Adrenal gland (tissue), 5 donors: ENCODE measurements at regions not wholly inside any gene's neighbourhood (a gene's known extent, or its start where the extent isn't known, plus 50 kb on each side); places are given as distances from the start of the nearest gene placed in this dataset.

Experiments
- CTCF ChIP-seq, 6 experiments: fragments of 450-650 bp in 4 of 6; fragments of 200-600 bp in 2 of 6; sonication (generic) in 1 of 6; IDR thresholded peaks; 1 replicate in 5 of 6; 2 replicates in 1 of 6; pipeline versions ENCODE4 v1.5.1 to v1.8.0; 2016 to 2021; ENCODE audit warnings: antibody characterized with exemption in 6 of 6, mild to moderate bottlenecking in 2 of 6, moderate library complexity in 1 of 6
- POLR2A ChIP-seq, 2 donors: fragments of 450-650 bp; IDR thresholded peaks; one replicate each; pipeline ENCODE4 v1.6.1; 2017; ENCODE audit warnings: antibody characterized with exemption in 2 of 2, mild to moderate bottlenecking in 2 of 2, moderate library complexity in 1 of 2
- donor health status: DM: no; HTN: no; CAD: no.

- TF ChIP-seq POLR2A (IDR thresholded peaks at IDR 0.05) = no peak
- no peak for TF ChIP-seq CTCF (IDR thresholded peaks at IDR 0.05)
These were observed 392.6 kb upstream of the CHST9 start for GRCh38 chr18:27577752-27578151.
